Mucosa of descending colon (tissue), 3 donors: ENCODE measurements at regions not wholly inside any gene's neighbourhood (a gene's known extent, or its start where the extent isn't known, plus 50 kb on each side); places are given as distances from the start of the nearest gene placed in this dataset.
A peak's percentile ranks its signal among the peaks of the same experiment; 100 is the strongest.

Source experiments
- ATAC-seq: fragments of 200-7000 bp; cut with Tn5 transposase; one replicate; pipeline ENCODE4 v1.9.1; 2020; ENCODE audit warnings: mild to moderate bottlenecking, moderate library complexity
- DNase-seq, 3 donors: peaks; one replicate each; pipeline ENCODE4 v3.0.0-alpha.2; 2020
- H3K36me3 ChIP-seq: fragments of 200-600 bp; one replicate; pipeline ENCODE4 v1.8.0; 2021; ENCODE audit warnings: low read depth, mild to moderate bottlenecking
- H3K4me1 ChIP-seq: fragments of 200-600 bp; one replicate; pipeline ENCODE4 v1.8.0; 2021; ENCODE audit warnings: low read depth, mild to moderate bottlenecking
- H3K4me3 ChIP-seq: fragments of 200-600 bp; one replicate; pipeline ENCODE4 v1.8.0; 2021; ENCODE audit warnings: mild to moderate bottlenecking
- H3K9me3 ChIP-seq: fragments of 200-600 bp; one replicate; pipeline ENCODE4 v1.8.0; 2021; ENCODE audit warnings: mild to moderate bottlenecking
- CTCF ChIP-seq: fragments of 200-600 bp; IDR thresholded peaks from one replicate; pipeline ENCODE4 v1.8.0; 2022; ENCODE audit warnings: antibody characterized with exemption, mild to moderate bottlenecking
- intact Hi-C, 2 donors: fragments of 100-400 bp; cut with DNase I in 1 of 2; cut with micrococcal nuclease in 1 of 2; formaldehyde crosslinking; loops; one replicate each; pipeline versions ENCODE4 v1.11.0 to v1.11.1; 2022; cut with DNase I, micrococcal nuclease
- donor health status: DM: no; HTN: no; CAD: no; lungs with moderate emphysema.
- donor health status: DM: no; HTN: no; CAD: no.
- donor health status: DM: no; HTN: yes; CAD: no.

DNA sequence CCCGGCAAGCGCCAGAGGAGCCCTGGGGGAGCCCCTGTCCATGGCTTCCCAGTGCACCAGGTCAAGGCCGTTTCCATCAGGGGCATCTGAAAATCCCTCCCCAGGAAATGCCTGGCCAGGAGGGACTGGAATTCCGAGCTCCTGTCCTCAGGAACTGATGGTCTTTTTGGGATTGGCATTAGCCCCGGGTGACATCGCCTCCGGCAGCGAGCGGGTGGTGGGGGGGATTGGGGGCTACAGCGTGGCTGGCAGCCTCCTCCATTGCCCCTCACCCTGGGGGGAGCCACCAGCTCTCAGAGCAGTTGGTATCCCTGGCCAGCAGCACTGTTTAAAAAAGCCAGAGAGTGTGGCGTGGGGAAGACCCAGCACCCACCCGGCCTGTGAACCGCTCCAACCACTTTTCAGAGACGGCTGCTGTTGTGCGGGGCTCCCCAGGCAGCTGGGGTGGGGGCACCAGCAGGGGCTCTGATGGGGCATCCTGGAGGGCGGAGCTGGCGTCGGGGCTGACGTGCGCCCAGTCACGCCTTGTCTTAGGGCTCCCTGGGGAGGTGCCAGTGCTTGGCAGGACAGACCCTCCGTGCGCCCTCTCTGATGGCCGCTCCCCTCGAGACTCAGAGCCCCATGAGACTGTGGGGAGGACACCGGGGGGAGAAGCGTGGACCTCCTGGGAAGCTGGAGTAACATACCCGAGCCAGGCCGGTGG lies 62.9 kb upstream of the TTC34 start:
- no peak for ATAC-seq
- TF ChIP-seq CTCF: no peak
- no peak overlapping the region for H3K4me3 ChIP-seq

DNA sequence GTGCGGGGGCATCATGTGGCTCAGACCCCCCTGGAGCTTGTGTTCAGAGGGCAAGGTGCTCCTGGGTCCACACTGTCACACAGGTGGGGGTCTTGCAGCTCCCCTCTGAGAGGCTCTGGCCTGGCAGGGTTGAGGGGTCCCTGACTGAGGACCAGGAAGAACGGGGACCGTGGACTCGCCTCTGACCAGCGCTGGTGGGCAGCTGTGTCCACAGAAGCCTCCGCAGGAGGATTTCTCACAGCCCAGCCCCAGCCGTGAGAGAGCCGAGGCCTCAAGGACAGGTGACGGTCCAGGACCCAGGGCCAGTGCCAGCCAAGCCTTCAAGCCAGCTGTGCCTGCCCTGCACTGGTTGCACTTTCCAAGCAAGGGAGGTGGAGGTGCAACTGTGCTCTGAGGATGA lies 63.5 kb upstream of the TTC34 start:
- ATAC-seq: no peak
- Histone ChIP-seq H3K4me3 (no peak overlapping the region), H3K4me1 (no peaks in the 10 kb centered on the region), H3K9me3 (no peaks in the 10 kb centered on the region), H3K36me3 (no peaks in the 10 kb centered on the region)
- peak in 1 of 3 donors; percentile 38 for DNase-seq
- intact Hi-C loops: no loop called here
- no peak for TF ChIP-seq CTCF

More for the DNA sequence above, 62.9 kb upstream of the TTC34 start:
- Histone ChIP-seq H3K4me1 (no peaks in the 10 kb centered on the region), H3K36me3 (no peaks in the 10 kb centered on the region), H3K9me3 (no peaks in the 10 kb centered on the region)
- intact Hi-C loops: no loop called here
- peak in 1 of 3 donors; percentile 32 for DNase-seq

DNA sequence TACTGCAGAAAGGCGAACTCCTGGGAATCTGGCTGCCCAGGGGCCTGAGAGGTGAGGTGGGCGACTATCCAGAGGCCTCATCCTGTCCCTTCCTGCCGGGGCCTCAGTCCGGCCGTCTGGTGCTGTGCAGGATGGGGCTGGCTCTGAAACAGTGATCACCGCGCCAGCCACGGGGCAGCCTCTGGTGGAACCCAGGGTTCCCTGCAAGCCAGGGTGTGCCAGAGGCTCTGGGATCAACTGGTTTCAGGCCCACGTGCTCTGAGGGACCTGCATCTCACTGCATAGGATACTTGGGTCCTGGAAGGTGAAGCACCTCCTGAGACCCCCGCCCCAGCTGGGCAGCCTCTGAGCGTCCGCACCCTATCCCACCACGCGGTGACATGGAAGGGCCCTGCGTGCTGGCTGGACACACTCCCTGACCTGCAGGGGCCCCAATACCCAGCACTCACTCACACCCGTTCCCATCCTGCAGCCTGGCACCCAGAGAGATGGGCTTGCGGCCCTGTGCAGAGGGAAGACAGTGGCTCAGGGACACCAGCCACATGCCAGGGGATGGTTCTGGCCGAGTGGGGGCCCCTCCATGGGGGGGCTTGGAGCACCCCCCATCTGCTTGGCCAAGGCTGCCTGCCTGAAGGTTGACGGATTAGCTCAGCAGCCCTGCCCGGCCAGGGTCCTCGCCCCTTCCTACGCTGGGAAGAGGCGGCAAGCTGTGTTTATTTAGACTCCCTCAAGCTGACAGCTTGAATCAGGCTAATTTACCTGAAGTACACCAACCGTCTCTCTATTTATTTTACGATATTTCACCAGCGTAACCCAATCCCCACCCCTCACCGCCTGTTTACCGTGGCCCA lies 64.3 kb upstream of the TTC34 start:
- intact Hi-C loops: no loop called here
- Histone ChIP-seq H3K4me3 (no peak overlapping the region), H3K36me3 (no peaks in the 10 kb centered on the region), H3K4me1 (no peaks in the 10 kb centered on the region), H3K9me3 (peaks cover 1% of the 10 kb centered on the region)
- no peak for TF ChIP-seq CTCF
- ATAC-seq (no peak), DNase-seq (peak in 1 of 3 donors; percentile 36)

GRCh38 chr1:2866422-2867086 lies 65.1 kb upstream of the TTC34 start:
- H3K36me3 ChIP-seq: no peaks in the 10 kb centered on the region
- ATAC-seq (peak; percentile 45), DNase-seq (peak in 2 of 3 donors; percentile 41 to 56)
- peaks cover 9% of the 10 kb centered on the region for H3K9me3 ChIP-seq
- no peak for TF ChIP-seq CTCF
- H3K4me3 ChIP-seq: no peak overlapping the region
- intact Hi-C loops: no loop called here
- H3K4me1 ChIP-seq: no peaks in the 10 kb centered on the region

- no peak for ATAC-seq
- intact Hi-C loops: no loop called here
These were observed 65.6 kb upstream of the TTC34 start for GRCh38 chr1:2867087-2867425.

More at GRCh38 chr1:2867087-2867425, 65.6 kb upstream of the TTC34 start:
- Histone ChIP-seq H3K4me1 (no peaks in the 10 kb centered on the region), H3K4me3 (no peak overlapping the region), H3K36me3 (no peaks in the 10 kb centered on the region), H3K9me3 (peaks cover 14% of the 10 kb centered on the region)
- DNase-seq: no peak
- TF ChIP-seq CTCF: no peak
